H1 (cell line): ENCODE measurements at regions not wholly inside any gene's neighbourhood (a gene's known extent, or its start where the extent isn't known, plus 50 kb on each side); places are given as distances from the start of the nearest gene placed in this dataset.

Experiments used
- CTCF ChIA-PET: fragments of 300-600 bp; sonication (Branson Sonifier 250); formaldehyde crosslinking; loops from one replicate; lab custom pipeline; 2021; ENCODE audit not compliant: partially characterized antibody; lab: Charles Lee
- POLR2A ChIA-PET: fragments of 300-600 bp; sonication (Branson Sonifier 250); formaldehyde crosslinking; loops from one replicate; lab custom pipeline; 2021; ENCODE audit warnings: inconsistent platforms; ENCODE audit not compliant: partially characterized antibody; lab: Charles Lee
- DNase-seq, 2 experiments: peaks; one replicate each; pipeline versions ENCODE4 v3.0.0 to v3.0.0-alpha.2; 2010 to 2022; ENCODE audit warnings: low spot score in 2 of 2, low read depth in 1 of 2, mixed read lengths in 1 of 2
- FAIRE-seq: peaks from 2 replicates; lab custom pipeline; 2011; peaks lifted over from hg19 to GRCh38; lab: Jason Lieb, UNC
- H2AFZ ChIP-seq: 2 replicates; pipeline ENCODE4 v1.8.1; 2012; ENCODE audit warnings: low read length, inconsistent platforms
- H2AK5ac ChIP-seq: 2 replicates; pipeline ENCODE4 v1.6.1; 2013; ENCODE audit warnings: low read depth, low read length
- H2BK120ac ChIP-seq: replicated peaks from 2 replicates; pipeline ENCODE3; 2013; ENCODE audit warnings: low read depth, low read length, inconsistent platforms
- H2BK12ac ChIP-seq: 2 replicates; pipeline ENCODE4 v1.6.1; 2013; ENCODE audit warnings: low read depth, low read length
- H2BK15ac ChIP-seq: 2 replicates; pipeline ENCODE4 v1.6.1; 2013; ENCODE audit warnings: low read length
- H2BK20ac ChIP-seq: 2 replicates; pipeline ENCODE4 v1.6.1; 2013; ENCODE audit warnings: low read length
- H2BK5ac ChIP-seq: 2 replicates; pipeline ENCODE4 v1.6.1; 2013; ENCODE audit warnings: low read depth, low read length
- H3K14ac ChIP-seq: 2 replicates; pipeline ENCODE4 v1.6.1; 2013; ENCODE audit warnings: inconsistent platforms; ENCODE audit not compliant: insufficient read length
- H3K18ac ChIP-seq: 2 replicates; pipeline ENCODE4 v1.6.1; 2013; ENCODE audit warnings: low read length; ENCODE audit errors: extremely low read depth
- H3K23ac ChIP-seq: 2 replicates; pipeline ENCODE4 v1.6.1; 2013; ENCODE audit warnings: inconsistent platforms; ENCODE audit not compliant: insufficient read length
- H3K23me2 ChIP-seq: 2 replicates; pipeline ENCODE4 v1.6.1; 2013; ENCODE audit warnings: low read depth, low read length
- H3K27ac ChIP-seq: 2 replicates; pipeline ENCODE4 v1.6.1; 2011; ENCODE audit warnings: low read depth, low read length, inconsistent platforms
- H3K27me3 ChIP-seq, 4 experiments: replicated peaks in 1 of 4; 1 replicate in 1 of 4; 2 replicates in 3 of 4; pipeline versions ENCODE4 v1.6.1 to v1.8.1; 2011 to 2013; ENCODE audit warnings: low read length in 3 of 4, mild to moderate bottlenecking in 3 of 4, inconsistent platforms in 2 of 4, mixed read lengths in 2 of 4, moderate library complexity in 1 of 4; ENCODE audit not compliant: control insufficient read depth in 3 of 4, insufficient read depth in 3 of 4; ENCODE audit errors: extremely low read depth in 1 of 4
- H3K36me3 ChIP-seq, 4 experiments: 2 replicates each; pipeline versions ENCODE4 v1.6.1 to v1.8.1; 2011 to 2013; ENCODE audit warnings: mild to moderate bottlenecking in 4 of 4, low read length in 3 of 4, moderate library complexity in 2 of 4, control low read depth in 1 of 4, inconsistent platforms in 1 of 4; ENCODE audit not compliant: insufficient read depth in 4 of 4, control insufficient read depth in 2 of 4
- H3K4ac ChIP-seq: replicated peaks from 2 replicates; pipeline ENCODE3; 2013; ENCODE audit warnings: low read length, low read depth, mixed read lengths, inconsistent platforms; ENCODE audit not compliant: insufficient read length
- H3K4me1 ChIP-seq, 4 experiments: replicated peaks in 1 of 4; 1 replicate in 1 of 4; 2 replicates in 3 of 4; pipeline versions ENCODE4 v1.6.1 to v1.8.1; 2011 to 2013; ENCODE audit warnings: low read length in 3 of 4, inconsistent platforms in 2 of 4, mixed read lengths in 1 of 4; ENCODE audit not compliant: insufficient read depth in 4 of 4, control insufficient read depth in 3 of 4
- H3K4me2 ChIP-seq, 2 experiments: 2 replicates each; pipeline versions ENCODE4 v1.6.1 to v1.8.1; 2011 to 2013; ENCODE audit warnings: low read depth in 2 of 2, low read length in 2 of 2, control low read depth in 1 of 2, inconsistent platforms in 1 of 2, mild to moderate bottlenecking in 1 of 2; ENCODE audit not compliant: insufficient read depth in 1 of 2
- H3K4me3 ChIP-seq, 4 experiments: fragments of 200-600, 300-600 bp in 1 of 4; sonication (generic), shearing (Covaris generic), sonication (Bioruptor Twin) in 1 of 4; 2 replicates each; pipeline versions ENCODE4 v1.5.1 to v1.8.1; 2011 to 2016; ENCODE audit warnings: low read length in 4 of 4, low read depth in 3 of 4, control low read depth in 2 of 4, inconsistent platforms in 2 of 4, mild to moderate bottlenecking in 2 of 4, mixed read lengths in 1 of 4, moderate library complexity in 1 of 4; ENCODE audit not compliant: insufficient read depth in 2 of 4; ENCODE audit errors: extremely low read depth in 1 of 4
- H3K56ac ChIP-seq: replicated peaks from 2 replicates; pipeline ENCODE3; 2013; ENCODE audit warnings: low read depth, mild to moderate bottlenecking, mixed read lengths, low read length, inconsistent platforms; ENCODE audit not compliant: insufficient read length
- H3K79me1 ChIP-seq: 2 replicates; pipeline ENCODE4 v1.6.1; 2013; ENCODE audit warnings: low read depth, low read length, control low read depth
- H3K79me2 ChIP-seq, 2 experiments: 2 replicates each; pipeline versions ENCODE4 v1.6.1 to v1.8.1; 2012 to 2013; ENCODE audit warnings: low read length in 2 of 2, mild to moderate bottlenecking in 2 of 2, inconsistent platforms in 1 of 2; ENCODE audit not compliant: insufficient read depth in 2 of 2, control insufficient read depth in 1 of 2
- H3K9ac ChIP-seq, 4 experiments: replicated peaks in 1 of 4; 1 replicate in 1 of 4; 2 replicates in 3 of 4; pipeline versions ENCODE4 v1.6.1 to v1.8.1; 2011 to 2013; ENCODE audit warnings: low read depth in 3 of 4, low read length in 3 of 4, control low read depth in 2 of 4, mild to moderate bottlenecking in 2 of 4, moderate library complexity in 2 of 4, inconsistent platforms in 1 of 4; ENCODE audit errors: extremely low read depth in 1 of 4
- H3K9me3 ChIP-seq, 2 experiments: 2 replicates each; pipeline versions ENCODE4 v1.6.1 to v1.8.1; 2012 to 2013; ENCODE audit warnings: mild to moderate bottlenecking in 2 of 2, moderate library complexity in 2 of 2, control low read depth in 1 of 2, inconsistent platforms in 1 of 2, low read depth in 1 of 2, low read length in 1 of 2, mixed read lengths in 1 of 2; ENCODE audit not compliant: insufficient read depth in 2 of 2
- H4K20me1 ChIP-seq, 2 experiments: replicated peaks in 1 of 2; 2 replicates each; pipeline versions ENCODE3 to v1.8.1; 2011 to 2013; ENCODE audit warnings: inconsistent platforms in 2 of 2, low read length in 2 of 2, mild to moderate bottlenecking in 1 of 2; ENCODE audit not compliant: insufficient read depth in 2 of 2, control insufficient read depth in 1 of 2
- H4K5ac ChIP-seq: 2 replicates; pipeline ENCODE4 v1.6.1; 2013; ENCODE audit warnings: low read length, low read depth, mixed read lengths, inconsistent platforms; ENCODE audit not compliant: insufficient read length
- H4K8ac ChIP-seq: 2 replicates; pipeline ENCODE4 v1.8.0; 2013; ENCODE audit warnings: mild to moderate bottlenecking, moderate library complexity, low read length, inconsistent platforms; ENCODE audit not compliant: insufficient read depth; ENCODE audit errors: extremely low read depth
- H4K91ac ChIP-seq: replicated peaks from 2 replicates; pipeline ENCODE3; 2013; ENCODE audit warnings: low read length, mixed read lengths, inconsistent platforms; ENCODE audit not compliant: insufficient read length
- RNF2 ChIP-seq: fragments of 200-900, 300-1000 bp; sonication (generic); IDR thresholded peaks from 2 replicates; pipeline ENCODE4 v1.7.1; 2016; ENCODE audit warnings: borderline replicate concordance, low read depth, mild to moderate bottlenecking, antibody characterized with exemption, low read length; ENCODE audit not compliant: poor library complexity, severe bottlenecking; ENCODE audit errors: missing control alignments
- TBP ChIP-seq: IDR thresholded peaks from 2 replicates; pipeline ENCODE4 v1.6.1; 2011; ENCODE audit warnings: low read depth, low read length, improper control_type of control experiment

DNA sequence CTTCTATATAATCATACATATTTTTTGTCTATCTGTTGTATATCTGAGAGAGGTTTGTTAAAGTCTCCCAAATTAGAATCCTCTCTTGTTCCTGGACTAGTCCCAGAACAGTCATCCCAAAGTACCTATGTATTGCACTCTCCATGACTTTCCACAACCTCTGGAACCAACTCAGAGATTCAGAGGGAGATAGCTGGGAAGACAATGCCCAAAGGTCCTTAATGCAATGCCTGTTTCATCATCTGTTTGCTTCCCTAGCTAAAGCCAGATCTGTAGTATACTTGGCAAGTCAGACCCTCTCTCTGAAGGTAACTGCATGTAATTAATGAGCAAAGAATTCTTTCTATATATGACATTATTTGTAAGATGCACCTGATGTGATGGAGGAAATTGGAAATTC is 89.4 kb downstream of the ZNF474 start:
- Histone ChIP-seq H2BK12ac (no peak overlapping the region), H3K23me2 (no peaks in the 10 kb centered on the region), H3K4me3 (no peak overlapping the region), H3K9me3 (no peaks in the 10 kb centered on the region), H3K9ac (no peak overlapping the region), H2BK5ac (no peak overlapping the region), H3K14ac (no peak overlapping the region), H4K91ac (no peak overlapping the region), H3K4me2 (no peak overlapping the region), H4K5ac (no peak overlapping the region), H3K79me2 (no peaks in the 10 kb centered on the region), H2AK5ac (no peak overlapping the region), H3K4me1 (no peaks in the 10 kb centered on the region; a peak in 2 of 7 replicates), H3K56ac (no peak overlapping the region), H2BK15ac (no peak overlapping the region), H2BK20ac (no peak overlapping the region), H3K27ac (no peak overlapping the region), H3K36me3 (no peaks in the 10 kb centered on the region), H4K8ac (no peak overlapping the region), H3K23ac (no peak overlapping the region), H3K27me3 (no peaks in the 10 kb centered on the region), H4K20me1 (no peaks in the 10 kb centered on the region), H3K79me1 (no peaks in the 10 kb centered on the region), H3K4ac (no peak overlapping the region), H2BK120ac (no peak overlapping the region), H3K18ac (no peak overlapping the region), H2AFZ (no peak overlapping the region)
- TF ChIP-seq TBP (no peak), RNF2 (no peak)
- POLR2A ChIA-PET, result no interaction called here
- DNase-seq (no peak), FAIRE-seq (no peak)
- CTCF ChIA-PET, result interaction anchor here (0.6 kb wide), 1 partner anchor 333 kb away, joined by 3 read pairs; no protein-coding TSS in a partner anchor
